HCT116 (cell line): ENCODE measurements at regions not wholly inside any gene's neighbourhood (a gene's known extent, or its start where the extent isn't known, plus 50 kb on each side); places are given as distances from the start of the nearest gene placed in this dataset.

Experiments used
- ATAC-seq: fragments of 200-7000 bp; cut with Tn5 transposase; 2 replicates; pipeline ENCODE4 v1.9.1; 2020; ENCODE audit warnings: mild to moderate bottlenecking, moderate library complexity
- BruUV-seq: library from RNA; stranded (reverse); fragments of 400-500 nt; replicated peaks from 2 replicates; lab custom pipeline; 2021; lab: Mats Ljungman, UMichigan
- CTCF ChIA-PET: fragments of 300-600 bp; sonication (Branson Sonifier 250); formaldehyde crosslinking; loops from one replicate; lab custom pipeline; 2021; ENCODE audit warnings: antibody characterized with exemption; lab: Charles Lee
- POLR2A ChIA-PET: fragments of 300-600, 350-600 bp; sonication (Branson Sonifier 250); formaldehyde crosslinking; loops from one replicate; lab custom pipeline; 2021; ENCODE audit warnings: antibody characterized with exemption; lab: Charles Lee
- RAD21 ChIA-PET, 2 experiments: fragments of 300-600 bp; sonication (Branson Sonifier 250); formaldehyde crosslinking; loops; one replicate each; lab custom pipeline; 2023; ENCODE audit warnings: low total read pairs in 2 of 2; ENCODE audit not compliant: uncharacterized antibody in 2 of 2, unreplicated experiment in 2 of 2, low non-redundant PET in 1 of 2; lab: Charles Lee
- DNase-seq: peaks from one replicate; pipeline ENCODE4 v3.0.0-alpha.2; 2010; ENCODE audit warnings: low read depth, low spot score
- H2AFZ ChIP-seq: fragments of 200-600 bp; shearing (Covaris generic), sonication (generic); 2 replicates; pipeline ENCODE4 v1.6.1; 2017; ENCODE audit warnings: low read depth, mixed run types, mixed read lengths, antibody characterized with exemption, low read length; ENCODE audit not compliant: poor library complexity, severe bottlenecking
- H3K27ac ChIP-seq: 2 replicates; pipeline ENCODE4 v1.5.1; 2012; ENCODE audit warnings: low read depth, low read length
- H3K27me3 ChIP-seq: fragments of 200-600 bp; sonication (generic); 2 replicates; pipeline ENCODE4 v1.6.1; 2016; ENCODE audit warnings: mixed run types, low read length, mixed read lengths; ENCODE audit not compliant: insufficient read depth
- H3K36me3 ChIP-seq, 2 experiments: fragments of 200-500 bp in 1 of 2; fragments of 200-600 bp in 1 of 2; sonication (Bioruptor generic) in 1 of 2; sonication (generic) in 1 of 2; 2 replicates each; pipeline versions ENCODE4 v1.5.1 to v1.6.1; 2014 to 2016; ENCODE audit warnings: low read length in 2 of 2, inconsistent platforms in 1 of 2, mixed read lengths in 1 of 2, mixed run types in 1 of 2; ENCODE audit not compliant: insufficient read depth in 2 of 2, control insufficient read depth in 1 of 2
- H3K4me1 ChIP-seq, 2 experiments: fragments of 200-600 bp in 1 of 2; sonication (generic) in 1 of 2; 2 replicates each; pipeline versions ENCODE4 v1.5.1 to v1.6.1; 2012 to 2017; ENCODE audit warnings: low read length in 2 of 2, inconsistent platforms in 1 of 2, mild to moderate bottlenecking in 1 of 2, mixed read lengths in 1 of 2, mixed run types in 1 of 2, moderate library complexity in 1 of 2; ENCODE audit not compliant: insufficient read depth in 2 of 2, control insufficient read depth in 1 of 2
- H3K4me2 ChIP-seq: fragments of 200-600 bp; sonication (generic); 2 replicates; pipeline ENCODE4 v1.6.1; 2017; ENCODE audit warnings: mixed run types, low read length, mixed read lengths
- H3K4me3 ChIP-seq, 2 experiments: fragments of 200-600 bp in 1 of 2; sonication (generic) in 1 of 2; replicated peaks in 1 of 2; 2 replicates each; pipeline ENCODE4 v1.5.1; 2011 to 2016; ENCODE audit warnings: low read length in 2 of 2, control low read depth in 1 of 2, low read depth in 1 of 2, mild to moderate bottlenecking in 1 of 2, mixed read lengths in 1 of 2, mixed run types in 1 of 2
- H3K79me2 ChIP-seq: fragments of 200-600 bp; sonication (generic); 2 replicates; pipeline ENCODE4 v1.6.1; 2017; ENCODE audit warnings: mild to moderate bottlenecking, mixed run types, low read length, moderate library complexity, mixed read lengths; ENCODE audit not compliant: insufficient read depth
- H3K9ac ChIP-seq: fragments of 200-600 bp; sonication (generic); 2 replicates; pipeline ENCODE4 v1.6.1; 2016; ENCODE audit warnings: low read length, mixed read lengths
- H3K9me2 ChIP-seq: fragments of 200-600 bp; sonication (generic), shearing (Covaris generic); 2 replicates; pipeline ENCODE4 v1.6.1; 2017; ENCODE audit warnings: mixed run types, mild to moderate bottlenecking, moderate library complexity; ENCODE audit not compliant: insufficient read depth
- H3K9me3 ChIP-seq, 2 experiments: fragments of 200-500 bp in 1 of 2; fragments of 200-600 bp in 1 of 2; sonication (Bioruptor generic) in 1 of 2; sonication (generic) in 1 of 2; 2 replicates each; pipeline ENCODE4 v1.6.1; 2014 to 2017; ENCODE audit warnings: low read length in 2 of 2, mixed read lengths in 2 of 2, inconsistent platforms in 1 of 2, low read depth in 1 of 2, mild to moderate bottlenecking in 1 of 2, mixed run types in 1 of 2, moderate library complexity in 1 of 2; ENCODE audit not compliant: control insufficient read depth in 1 of 2, insufficient read depth in 1 of 2
- H4K20me1 ChIP-seq: fragments of 200-600 bp; sonication (generic), shearing (Covaris generic); 2 replicates; pipeline ENCODE4 v1.6.1; 2017; ENCODE audit warnings: mixed run types, mild to moderate bottlenecking, moderate library complexity; ENCODE audit not compliant: insufficient read depth
- ATF3 ChIP-seq: IDR thresholded peaks from 2 replicates; pipeline ENCODE4 v1.6.1; 2012
- CEBPB ChIP-seq: IDR thresholded peaks from 2 replicates; pipeline ENCODE4 v1.6.1; 2012; ENCODE audit warnings: low read depth
- ELF1 ChIP-seq: IDR thresholded peaks from 2 replicates; pipeline ENCODE4 v1.6.1; 2012; ENCODE audit warnings: low read depth, borderline replicate concordance
- EZH2phosphoT487 ChIP-seq: fragments of 200-600 bp; IDR thresholded peaks from 2 replicates; pipeline ENCODE4 v1.6.1; 2018; ENCODE audit warnings: antibody characterized with exemption, borderline replicate concordance
- JUND ChIP-seq: IDR thresholded peaks from 2 replicates; pipeline ENCODE4 v1.6.1; 2012
- POLR2AphosphoS5 ChIP-seq: IDR thresholded peaks from 2 replicates; pipeline ENCODE4 v1.6.1; 2011; ENCODE audit warnings: mild to moderate bottlenecking, low read depth, low read length, moderate library complexity
- RAD21 ChIP-seq: IDR thresholded peaks from 2 replicates; pipeline ENCODE4 v1.6.1; 2012; ENCODE audit warnings: low read depth, mild to moderate bottlenecking
- REST ChIP-seq: IDR thresholded peaks from 2 replicates; pipeline ENCODE4 v1.6.1; 2012; ENCODE audit warnings: low read depth
- SIN3A ChIP-seq: IDR thresholded peaks from 2 replicates; pipeline ENCODE4 v1.6.1; 2012; ENCODE audit warnings: low read depth
- SP1 ChIP-seq: IDR thresholded peaks from 2 replicates; pipeline ENCODE4 v1.6.1; 2012; ENCODE audit warnings: low read depth
- YY1 ChIP-seq: IDR thresholded peaks from 2 replicates; pipeline ENCODE4 v1.6.1; 2011; ENCODE audit warnings: low read length, low read depth, moderate library complexity, mild to moderate bottlenecking; ENCODE audit not compliant: insufficient replicate concordance; ENCODE audit errors: extremely low read depth
- ZBTB33 ChIP-seq: IDR thresholded peaks from 2 replicates; pipeline ENCODE4 v1.6.1; 2011; ENCODE audit warnings: mild to moderate bottlenecking, low read length, moderate library complexity; ENCODE audit not compliant: insufficient replicate concordance; ENCODE audit errors: extremely low read depth
- ZNF274 ChIP-seq: fragments of 200-500 bp; sonication (Bioruptor generic); IDR thresholded peaks from 2 replicates; pipeline ENCODE4 v1.6.1; 2014; ENCODE audit warnings: mild to moderate bottlenecking, low read depth, low read length, inconsistent platforms
- intact Hi-C: fragments of 100-400 bp; cut with micrococcal nuclease; formaldehyde crosslinking; loops from 2 replicates; pipeline ENCODE4 v1.10.0; 2022

- Histone ChIP-seq H3K9me3 (no peaks in the 10 kb centered on the region; a peak in 1 of 4 replicates), H4K20me1 (no peaks in the 10 kb centered on the region), H3K27me3 (no peaks in the 10 kb centered on the region), H3K9me2 (no peaks in the 10 kb centered on the region), H3K4me2 (no peak overlapping the region), H3K4me1 (peaks cover 0 to 8% of the 10 kb centered on the region in 2 experiments; a peak in 2 of 4 replicates), H3K79me2 (no peaks in the 10 kb centered on the region), H2AFZ (no peak overlapping the region), H3K9ac (no peak overlapping the region), H3K4me3 (no peak overlapping the region), H3K36me3 (no peaks in the 10 kb centered on the region), H3K27ac (no peak overlapping the region)
- ATAC-seq, result no peak
- no TSS peak for BruUV-seq
- ChIA-PET RAD21 (no interaction called here), POLR2A (no interaction called here), CTCF (no interaction called here)
- DNase-seq, result no peak
- intact Hi-C loops, result no loop called here
- no peak for TF ChIP-seq ELF1
- TF ChIP-seq POLR2AphosphoS5, result no peak
- TF ChIP-seq REST, result no peak
- no peak for TF ChIP-seq JUND
These were observed 366.1 kb downstream of the UTRN start for GRCh38 chr6:144651234-144651633.

- POLR2A ChIA-PET, result no interaction called here
- ATAC-seq (no peak), DNase-seq (no peak)
- RAD21 ChIA-PET, result no interaction called here
- no peak overlapping the region for H3K27ac ChIP-seq
- H3K4me2 ChIP-seq, result no peak overlapping the region
- H3K36me3 ChIP-seq, result no peaks in the 10 kb centered on the region
- BruUV-seq, result no TSS peak
- no peak overlapping the region for H2AFZ ChIP-seq
- H3K9ac ChIP-seq, result no peak overlapping the region
- no peaks in the 10 kb centered on the region for H3K9me2 ChIP-seq
- no peak overlapping the region for H3K4me3 ChIP-seq
- no peaks in the 10 kb centered on the region; a peak in 1 of 4 replicates for H3K9me3 ChIP-seq
- CTCF ChIA-PET, result no interaction called here
- intact Hi-C loops, result no loop called here
- no peaks in the 10 kb centered on the region for H3K27me3 ChIP-seq
- H4K20me1 ChIP-seq, result no peaks in the 10 kb centered on the region
- peaks cover 0 to 10% of the 10 kb centered on the region in 2 experiments; a peak in 2 of 4 replicates for H3K4me1 ChIP-seq
- H3K79me2 ChIP-seq, result no peaks in the 10 kb centered on the region
- no peak for TF ChIP-seq CEBPB
- TF ChIP-seq ATF3, result no peak
- no peak for TF ChIP-seq SIN3A
- no peak for TF ChIP-seq YY1
- no peak for TF ChIP-seq SP1
- TF ChIP-seq RAD21, result no peak
- TF ChIP-seq EZH2phosphoT487, result no peak
- no peak for TF ChIP-seq POLR2AphosphoS5
- no peak for TF ChIP-seq ZNF274
- TF ChIP-seq ZBTB33, result no peak
These were observed 367.3 kb downstream of the UTRN start for GRCh38 chr6:144652292-144652891.
